H1 (cell line): ENCODE measurements at regions not wholly inside any gene's neighbourhood (a gene's known extent, or its start where the extent isn't known, plus 50 kb on each side); places are given as distances from the start of the nearest gene placed in this dataset.

Source experiments
- CTCF ChIA-PET: fragments of 300-600 bp; sonication (Branson Sonifier 250); formaldehyde crosslinking; loops from one replicate; lab custom pipeline; 2021; ENCODE audit not compliant: partially characterized antibody; lab: Charles Lee
- POLR2A ChIA-PET: fragments of 300-600 bp; sonication (Branson Sonifier 250); formaldehyde crosslinking; loops from one replicate; lab custom pipeline; 2021; ENCODE audit warnings: inconsistent platforms; ENCODE audit not compliant: partially characterized antibody; lab: Charles Lee
- DNase-seq, 2 experiments: peaks; one replicate each; pipeline versions ENCODE4 v3.0.0 to v3.0.0-alpha.2; 2010 to 2022; ENCODE audit warnings: low spot score in 2 of 2, low read depth in 1 of 2, mixed read lengths in 1 of 2
- FAIRE-seq: peaks from 2 replicates; lab custom pipeline; 2011; peaks lifted over from hg19 to GRCh38; lab: Jason Lieb, UNC
- H2AFZ ChIP-seq: 2 replicates; pipeline ENCODE4 v1.8.1; 2012; ENCODE audit warnings: low read length, inconsistent platforms
- H2AK5ac ChIP-seq: 2 replicates; pipeline ENCODE4 v1.6.1; 2013; ENCODE audit warnings: low read depth, low read length
- H2BK120ac ChIP-seq: replicated peaks from 2 replicates; pipeline ENCODE3; 2013; ENCODE audit warnings: low read depth, low read length, inconsistent platforms
- H2BK12ac ChIP-seq: 2 replicates; pipeline ENCODE4 v1.6.1; 2013; ENCODE audit warnings: low read depth, low read length
- H2BK15ac ChIP-seq: 2 replicates; pipeline ENCODE4 v1.6.1; 2013; ENCODE audit warnings: low read length
- H2BK20ac ChIP-seq: 2 replicates; pipeline ENCODE4 v1.6.1; 2013; ENCODE audit warnings: low read length
- H2BK5ac ChIP-seq: 2 replicates; pipeline ENCODE4 v1.6.1; 2013; ENCODE audit warnings: low read depth, low read length
- H3K14ac ChIP-seq: 2 replicates; pipeline ENCODE4 v1.6.1; 2013; ENCODE audit warnings: inconsistent platforms; ENCODE audit not compliant: insufficient read length
- H3K18ac ChIP-seq: 2 replicates; pipeline ENCODE4 v1.6.1; 2013; ENCODE audit warnings: low read length; ENCODE audit errors: extremely low read depth
- H3K23ac ChIP-seq: 2 replicates; pipeline ENCODE4 v1.6.1; 2013; ENCODE audit warnings: inconsistent platforms; ENCODE audit not compliant: insufficient read length
- H3K23me2 ChIP-seq: 2 replicates; pipeline ENCODE4 v1.6.1; 2013; ENCODE audit warnings: low read depth, low read length
- H3K27ac ChIP-seq: 2 replicates; pipeline ENCODE4 v1.6.1; 2011; ENCODE audit warnings: low read depth, low read length, inconsistent platforms
- H3K27me3 ChIP-seq, 4 experiments: replicated peaks in 1 of 4; 1 replicate in 1 of 4; 2 replicates in 3 of 4; pipeline versions ENCODE4 v1.6.1 to v1.8.1; 2011 to 2013; ENCODE audit warnings: low read length in 3 of 4, mild to moderate bottlenecking in 3 of 4, inconsistent platforms in 2 of 4, mixed read lengths in 2 of 4, moderate library complexity in 1 of 4; ENCODE audit not compliant: control insufficient read depth in 3 of 4, insufficient read depth in 3 of 4; ENCODE audit errors: extremely low read depth in 1 of 4
- H3K36me3 ChIP-seq, 4 experiments: 2 replicates each; pipeline versions ENCODE4 v1.6.1 to v1.8.1; 2011 to 2013; ENCODE audit warnings: mild to moderate bottlenecking in 4 of 4, low read length in 3 of 4, moderate library complexity in 2 of 4, control low read depth in 1 of 4, inconsistent platforms in 1 of 4; ENCODE audit not compliant: insufficient read depth in 4 of 4, control insufficient read depth in 2 of 4
- H3K4ac ChIP-seq: replicated peaks from 2 replicates; pipeline ENCODE3; 2013; ENCODE audit warnings: low read length, low read depth, mixed read lengths, inconsistent platforms; ENCODE audit not compliant: insufficient read length
- H3K4me1 ChIP-seq, 4 experiments: replicated peaks in 1 of 4; 1 replicate in 1 of 4; 2 replicates in 3 of 4; pipeline versions ENCODE4 v1.6.1 to v1.8.1; 2011 to 2013; ENCODE audit warnings: low read length in 3 of 4, inconsistent platforms in 2 of 4, mixed read lengths in 1 of 4; ENCODE audit not compliant: insufficient read depth in 4 of 4, control insufficient read depth in 3 of 4
- H3K4me2 ChIP-seq, 2 experiments: 2 replicates each; pipeline versions ENCODE4 v1.6.1 to v1.8.1; 2011 to 2013; ENCODE audit warnings: low read depth in 2 of 2, low read length in 2 of 2, control low read depth in 1 of 2, inconsistent platforms in 1 of 2, mild to moderate bottlenecking in 1 of 2; ENCODE audit not compliant: insufficient read depth in 1 of 2
- H3K4me3 ChIP-seq, 4 experiments: fragments of 200-600, 300-600 bp in 1 of 4; sonication (generic), shearing (Covaris generic), sonication (Bioruptor Twin) in 1 of 4; 2 replicates each; pipeline versions ENCODE4 v1.5.1 to v1.8.1; 2011 to 2016; ENCODE audit warnings: low read length in 4 of 4, low read depth in 3 of 4, control low read depth in 2 of 4, inconsistent platforms in 2 of 4, mild to moderate bottlenecking in 2 of 4, mixed read lengths in 1 of 4, moderate library complexity in 1 of 4; ENCODE audit not compliant: insufficient read depth in 2 of 4; ENCODE audit errors: extremely low read depth in 1 of 4
- H3K56ac ChIP-seq: replicated peaks from 2 replicates; pipeline ENCODE3; 2013; ENCODE audit warnings: low read depth, mild to moderate bottlenecking, mixed read lengths, low read length, inconsistent platforms; ENCODE audit not compliant: insufficient read length
- H3K79me1 ChIP-seq: 2 replicates; pipeline ENCODE4 v1.6.1; 2013; ENCODE audit warnings: low read depth, low read length, control low read depth
- H3K79me2 ChIP-seq, 2 experiments: 2 replicates each; pipeline versions ENCODE4 v1.6.1 to v1.8.1; 2012 to 2013; ENCODE audit warnings: low read length in 2 of 2, mild to moderate bottlenecking in 2 of 2, inconsistent platforms in 1 of 2; ENCODE audit not compliant: insufficient read depth in 2 of 2, control insufficient read depth in 1 of 2
- H3K9ac ChIP-seq, 4 experiments: replicated peaks in 1 of 4; 1 replicate in 1 of 4; 2 replicates in 3 of 4; pipeline versions ENCODE4 v1.6.1 to v1.8.1; 2011 to 2013; ENCODE audit warnings: low read depth in 3 of 4, low read length in 3 of 4, control low read depth in 2 of 4, mild to moderate bottlenecking in 2 of 4, moderate library complexity in 2 of 4, inconsistent platforms in 1 of 4; ENCODE audit errors: extremely low read depth in 1 of 4
- H3K9me3 ChIP-seq, 2 experiments: 2 replicates each; pipeline versions ENCODE4 v1.6.1 to v1.8.1; 2012 to 2013; ENCODE audit warnings: mild to moderate bottlenecking in 2 of 2, moderate library complexity in 2 of 2, control low read depth in 1 of 2, inconsistent platforms in 1 of 2, low read depth in 1 of 2, low read length in 1 of 2, mixed read lengths in 1 of 2; ENCODE audit not compliant: insufficient read depth in 2 of 2
- H4K20me1 ChIP-seq, 2 experiments: replicated peaks in 1 of 2; 2 replicates each; pipeline versions ENCODE3 to v1.8.1; 2011 to 2013; ENCODE audit warnings: inconsistent platforms in 2 of 2, low read length in 2 of 2, mild to moderate bottlenecking in 1 of 2; ENCODE audit not compliant: insufficient read depth in 2 of 2, control insufficient read depth in 1 of 2
- H4K5ac ChIP-seq: 2 replicates; pipeline ENCODE4 v1.6.1; 2013; ENCODE audit warnings: low read length, low read depth, mixed read lengths, inconsistent platforms; ENCODE audit not compliant: insufficient read length
- H4K8ac ChIP-seq: 2 replicates; pipeline ENCODE4 v1.8.0; 2013; ENCODE audit warnings: mild to moderate bottlenecking, moderate library complexity, low read length, inconsistent platforms; ENCODE audit not compliant: insufficient read depth; ENCODE audit errors: extremely low read depth
- H4K91ac ChIP-seq: replicated peaks from 2 replicates; pipeline ENCODE3; 2013; ENCODE audit warnings: low read length, mixed read lengths, inconsistent platforms; ENCODE audit not compliant: insufficient read length
- CEBPB ChIP-seq: IDR thresholded peaks from 2 replicates; pipeline ENCODE4 v1.6.1; 2012; ENCODE audit warnings: low read depth, low read length
- WGBS, 2 experiments: shearing (Covaris generic) in 1 of 2; methylation state at CpG; one replicate each; pipeline versions ENCODE4 v1.1.6 to v1.1.7; 2013 to 2015; ENCODE audit warnings: low lambda C conversion rate in 2 of 2, mixed read lengths in 2 of 2, inconsistent platforms in 1 of 2, low coverage in 1 of 2, missing lambda C conversion rate in 1 of 2; ENCODE audit not compliant: insufficient replicate concordance in 2 of 2, insufficient coverage in 1 of 2, insufficient read length in 1 of 2; ENCODE audit errors: extremely low coverage in 1 of 2, missing lambda C conversion rate in 1 of 2; 5-methylcytosine and 5-hydroxymethylcytosine counted together

GRCh38 chr4:72670521-72670920 is 101.5 kb upstream of the ADAMTS3 start:
- no peak overlapping the region for H2BK12ac ChIP-seq
- no peak overlapping the region for H3K9ac ChIP-seq
- H2BK20ac ChIP-seq: no peak overlapping the region
- no peak overlapping the region for H3K23ac ChIP-seq
- no peak overlapping the region for H4K91ac ChIP-seq
- H3K4ac ChIP-seq: no peak overlapping the region
- no peak overlapping the region for H3K27ac ChIP-seq
- no peak overlapping the region for H3K56ac ChIP-seq
- H3K4me1 ChIP-seq: peaks cover 0 to 3% (median under 1%) of the 10 kb centered on the region in 4 experiments; a peak in 5 of 7 replicates
- H3K14ac ChIP-seq: no peak overlapping the region
- 0 out of 2 replicates have a peak overlapping the region, but pooled peaks have one; percentile 34 for H2AFZ ChIP-seq
- no peak overlapping the region for H2AK5ac ChIP-seq
- no peaks in the 10 kb centered on the region for H3K23me2 ChIP-seq
- no peak overlapping the region for H3K4me2 ChIP-seq
- DNase-seq (no peak), FAIRE-seq (no peak)
- no peak overlapping the region for H4K8ac ChIP-seq
- WGBS, 2 experiments: 92% methylated on average over 4 of the region's 4 CpGs; no CpG with 5 or more reads in 1 of the 2 experiments
- H4K5ac ChIP-seq: no peak overlapping the region
- H4K20me1 ChIP-seq: no peaks in the 10 kb centered on the region
- no peak overlapping the region for H2BK15ac ChIP-seq
- ChIA-PET POLR2A (interaction anchor here (0.6 kb wide), 1 partner anchor 51 kb away, joined by 4 read pairs; no protein-coding TSS in a partner anchor), CTCF (no interaction called here)
- H3K9me3 ChIP-seq: no peaks in the 10 kb centered on the region
- H3K18ac ChIP-seq: no peak overlapping the region
- no peaks in the 10 kb centered on the region for H3K27me3 ChIP-seq
- no peak overlapping the region for H3K4me3 ChIP-seq
- H3K79me2 ChIP-seq: no peaks in the 10 kb centered on the region
- H3K79me1 ChIP-seq: no peaks in the 10 kb centered on the region
- no peak overlapping the region for H2BK120ac ChIP-seq
- no peak overlapping the region; the same call in 1 of the 2 replicates for H2BK5ac ChIP-seq
- H3K36me3 ChIP-seq: no peaks in the 10 kb centered on the region
- TF ChIP-seq CEBPB: no peak
